GM23338 (cell line): ENCODE measurements at regions not wholly inside any gene's neighbourhood (a gene's known extent, or its start where the extent isn't known, plus 50 kb on each side); places are given as distances from the start of the nearest gene placed in this dataset.

Experiments
- EZH2 ChIP-seq: fragments of 200-600 bp; sonication (generic); IDR thresholded peaks from one replicate; pipeline ENCODE4 v1.8.0; 2017; ENCODE audit warnings: antibody characterized with exemption, mild to moderate bottlenecking, low read depth; ENCODE audit not compliant: unreplicated experiment
- NANOG ChIP-seq: IDR thresholded peaks from 2 replicates; pipeline ENCODE4 v1.6.1; 2016; ENCODE audit warnings: antibody characterized with exemption, borderline replicate concordance
- TF ChIP-seq, protein P1 (sequence below), 2 experiments: fragments of 200-600 bp in 1 of 2; sonication (generic) in 1 of 2; conservative IDR thresholded peaks; 2 replicates each; pipeline versions ENCODE4 v1.5.1 to v1.6.1; 2016 to 2017; ENCODE audit warnings: antibody characterized with exemption in 2 of 2, low read depth in 2 of 2, mild to moderate bottlenecking in 2 of 2, moderate library complexity in 1 of 2

GRCh38 chr18:67001052-67001451, 397.2 kb upstream of the CDH19 start:
- TF ChIP-seq, protein P1, sequence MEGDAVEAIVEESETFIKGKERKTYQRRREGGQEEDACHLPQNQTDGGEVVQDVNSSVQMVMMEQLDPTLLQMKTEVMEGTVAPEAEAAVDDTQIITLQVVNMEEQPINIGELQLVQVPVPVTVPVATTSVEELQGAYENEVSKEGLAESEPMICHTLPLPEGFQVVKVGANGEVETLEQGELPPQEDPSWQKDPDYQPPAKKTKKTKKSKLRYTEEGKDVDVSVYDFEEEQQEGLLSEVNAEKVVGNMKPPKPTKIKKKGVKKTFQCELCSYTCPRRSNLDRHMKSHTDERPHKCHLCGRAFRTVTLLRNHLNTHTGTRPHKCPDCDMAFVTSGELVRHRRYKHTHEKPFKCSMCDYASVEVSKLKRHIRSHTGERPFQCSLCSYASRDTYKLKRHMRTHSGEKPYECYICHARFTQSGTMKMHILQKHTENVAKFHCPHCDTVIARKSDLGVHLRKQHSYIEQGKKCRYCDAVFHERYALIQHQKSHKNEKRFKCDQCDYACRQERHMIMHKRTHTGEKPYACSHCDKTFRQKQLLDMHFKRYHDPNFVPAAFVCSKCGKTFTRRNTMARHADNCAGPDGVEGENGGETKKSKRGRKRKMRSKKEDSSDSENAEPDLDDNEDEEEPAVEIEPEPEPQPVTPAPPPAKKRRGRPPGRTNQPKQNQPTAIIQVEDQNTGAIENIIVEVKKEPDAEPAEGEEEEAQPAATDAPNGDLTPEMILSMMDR (conservative IDR thresholded peaks at IDR 0.05; ENCODE audit: low read depth in 2 of 2): no peak
- TF ChIP-seq EZH2 (no peak), NANOG (no peak)
